ENCODE measurements at regions not wholly inside any gene's neighbourhood (a gene's known extent, or its start where the extent isn't known, plus 50 kb on each side); places are given as distances from the start of the nearest gene placed in this dataset.

- TF ChIP-seq POLR2AphosphoS5 (IDR thresholded peaks at IDR 0.05; ENCODE audit: low read depth, low read length), result no peak
- no peak for TF ChIP-seq EZH2 (IDR thresholded peaks at IDR 0.05)
- TF ChIP-seq MAX (IDR thresholded peaks at IDR 0.05), result no peak
- TF ChIP-seq REST (IDR thresholded peaks at IDR 0.05; ENCODE audit: low read depth), result no peak
- TF ChIP-seq CEBPB (IDR thresholded peaks at IDR 0.05; ENCODE audit: low read depth), result no peak
Measured at GRCh38 chr5:155947394-155948062, 379.4 kb upstream of the SGCD start.
